HG03432 (cell line): ENCODE measurements at regions not wholly inside any gene's neighbourhood (a gene's known extent, or its start where the extent isn't known, plus 50 kb on each side); places are given as distances from the start of the nearest gene placed in this dataset.
"Not testable (repeated sequence)": the region's sequence is repeated elsewhere in the genome, so short reads cannot be mapped to it uniquely, and the experiment has no call there.

Experiments
- ATAC-seq: cut with Tn5 transposase; IDR thresholded peaks from one replicate; pipeline ENCODE4 v1.9.1; 2021; ENCODE audit warnings: mild to moderate bottlenecking, moderate library complexity; ENCODE audit not compliant: unreplicated experiment

DNA sequence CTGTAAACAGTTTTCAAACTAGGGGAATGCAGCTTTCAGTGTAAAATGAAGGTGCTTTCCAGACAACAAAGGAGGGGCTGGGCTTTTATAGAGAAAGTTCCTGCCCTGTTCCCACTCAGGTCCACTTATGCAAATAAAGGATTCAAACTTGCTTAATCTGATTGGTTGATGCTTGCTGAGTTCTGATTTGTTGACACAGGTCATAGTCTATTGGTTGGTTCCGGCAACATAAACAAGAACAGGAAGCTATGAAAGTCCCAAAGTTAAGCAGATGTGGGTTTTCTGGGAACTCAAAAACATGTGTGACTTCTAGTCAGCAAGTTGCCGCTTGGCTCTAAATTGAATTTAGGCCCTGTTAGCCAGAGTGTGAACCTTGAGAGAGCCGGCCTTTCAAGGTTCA is 194.2 kb upstream of the SVIL start:
- no peak for ATAC-seq

GRCh38 chr10:29828440-29828894 is 193.7 kb upstream of the SVIL start:
- ATAC-seq: no peak

DNA sequence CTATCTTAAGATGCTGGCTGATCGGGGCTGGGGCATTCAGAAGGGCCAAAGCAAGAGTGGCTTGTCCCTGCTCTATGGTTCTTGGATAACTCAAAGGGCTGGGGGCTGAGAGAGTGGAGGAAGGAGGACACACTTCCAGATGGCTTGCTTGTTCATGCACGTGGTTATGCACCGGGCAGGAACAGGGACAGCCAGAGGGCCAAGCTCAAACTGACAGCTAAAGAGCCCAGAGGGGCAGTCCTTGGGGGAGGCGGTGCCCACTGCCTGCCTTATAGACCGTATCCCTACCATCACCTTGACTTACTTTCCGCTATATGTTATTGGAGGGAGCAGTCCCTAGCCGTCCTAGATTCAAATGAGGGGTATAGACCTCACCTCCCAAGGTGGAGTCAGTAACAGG is 192.7 kb upstream of the SVIL start:
- no peak for ATAC-seq

GRCh38 chr10:29826801-29827450 is 192.2 kb upstream of the SVIL start:
- ATAC-seq: no peak

DNA sequence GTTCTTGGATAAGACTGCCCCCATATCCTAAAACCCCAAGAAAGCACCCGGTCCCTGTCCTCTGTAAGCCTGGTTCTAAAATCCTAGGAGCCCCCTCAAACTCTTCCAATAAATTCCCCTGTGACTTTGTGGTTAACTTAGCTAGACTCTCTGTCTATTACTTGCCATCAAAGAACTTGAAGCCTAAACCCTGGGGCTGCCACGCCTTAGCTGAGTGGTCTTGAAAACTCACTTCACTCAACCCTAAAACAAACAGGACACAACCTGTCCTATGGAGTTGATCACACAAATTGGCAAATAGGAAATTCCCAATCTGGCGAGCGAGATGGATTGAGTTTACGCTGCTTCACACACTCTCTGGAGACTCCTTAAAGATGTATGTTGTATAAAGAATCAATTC is 191.4 kb upstream of the SVIL start:
- ATAC-seq: no peak

GRCh38 chr10:29823553-29824080 is 188.8 kb upstream of the SVIL start:
- no peak for ATAC-seq

GRCh38 chr10:29820890-29821461 is 186.2 kb upstream of the SVIL start:
- ATAC-seq: no peak

DNA sequence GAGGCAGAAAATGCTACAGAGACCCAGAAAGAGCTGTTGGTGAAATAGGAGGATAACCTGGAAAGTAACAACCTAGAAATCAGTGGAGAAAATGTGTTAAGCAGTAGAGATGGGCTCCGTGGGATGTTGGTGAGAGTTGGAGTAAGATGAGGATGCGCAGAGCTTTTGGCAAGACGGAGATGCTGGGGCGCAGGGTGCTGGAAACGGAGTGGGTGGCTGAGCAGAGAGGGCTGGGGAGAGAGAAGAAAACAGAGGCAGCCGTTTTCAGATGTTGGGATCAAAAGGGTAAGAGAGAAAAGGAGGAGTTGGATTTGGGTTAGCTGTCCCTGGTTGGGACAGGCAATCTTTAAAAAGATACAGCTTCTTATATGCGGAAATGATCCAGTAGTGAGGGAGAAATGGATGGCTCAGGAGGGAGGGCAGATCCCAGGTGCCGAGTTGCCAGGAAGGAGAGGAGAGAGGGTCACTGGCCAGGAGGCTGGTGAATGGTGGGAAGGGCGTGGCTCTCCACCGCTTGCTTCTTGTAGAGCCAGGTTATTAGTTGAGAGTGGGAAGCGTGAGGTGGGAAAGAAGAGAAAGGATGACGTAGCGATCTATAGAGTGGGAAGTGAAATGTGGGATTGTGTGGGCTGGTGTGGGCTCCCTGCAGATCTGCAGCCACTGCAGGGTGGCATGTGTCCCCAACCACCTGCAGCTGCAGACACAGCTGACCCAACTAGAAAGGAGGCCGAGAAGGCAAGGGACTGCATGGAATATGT is 182.2 kb upstream of the SVIL start:
- no peak for ATAC-seq

DNA sequence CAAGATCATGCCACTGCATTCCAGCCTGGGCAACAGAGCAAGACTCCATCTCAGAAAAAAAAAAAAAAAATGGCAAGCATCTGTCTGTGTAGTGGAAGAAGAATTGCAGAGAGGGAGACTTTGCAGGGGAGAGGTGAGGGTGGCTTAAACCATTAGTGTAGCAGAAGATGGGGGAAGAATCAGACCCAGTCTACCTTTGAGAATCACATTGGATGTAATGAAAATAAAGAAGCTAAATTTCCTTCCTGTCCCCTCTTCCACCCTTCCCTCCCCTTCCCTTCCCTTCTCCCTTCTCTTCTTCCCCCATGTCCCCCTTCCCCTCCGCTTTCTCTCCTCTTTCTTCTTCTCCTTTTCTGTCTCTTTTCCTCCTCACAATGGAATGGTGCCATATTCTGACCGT is 180.8 kb upstream of the SVIL start:
- ATAC-seq: no peak

- no peak for ATAC-seq
Measured at GRCh38 chr10:29811751-29812427, 177.1 kb upstream of the SVIL start.

DNA sequence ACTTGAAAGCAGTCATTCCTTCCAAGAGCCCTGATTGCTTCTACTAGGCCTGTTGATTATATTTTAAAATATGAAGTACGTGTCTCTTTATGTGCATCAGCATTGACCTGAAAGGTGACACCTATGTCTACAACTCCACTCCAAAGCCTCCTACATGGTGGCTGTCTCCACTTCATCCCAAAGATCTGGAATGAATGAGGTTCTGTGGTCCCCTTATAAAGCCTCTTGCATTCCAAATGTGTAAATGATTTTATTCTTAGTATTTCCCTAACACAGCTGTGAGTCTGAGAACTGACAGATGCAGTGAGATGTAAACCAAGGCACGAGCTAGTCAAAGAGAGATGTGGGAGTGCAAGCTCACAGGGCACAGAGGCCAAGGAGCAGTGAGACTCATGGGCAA is 176.0 kb upstream of the SVIL start:
- ATAC-seq: no peak

- not testable (repeated sequence) for ATAC-seq
Measured at GRCh38 chr10:29810231-29810630, 175.5 kb upstream of the SVIL start.

- ATAC-seq: no peak
Measured at GRCh38 chr10:29809383-29809782, 174.6 kb upstream of the SVIL start.

DNA sequence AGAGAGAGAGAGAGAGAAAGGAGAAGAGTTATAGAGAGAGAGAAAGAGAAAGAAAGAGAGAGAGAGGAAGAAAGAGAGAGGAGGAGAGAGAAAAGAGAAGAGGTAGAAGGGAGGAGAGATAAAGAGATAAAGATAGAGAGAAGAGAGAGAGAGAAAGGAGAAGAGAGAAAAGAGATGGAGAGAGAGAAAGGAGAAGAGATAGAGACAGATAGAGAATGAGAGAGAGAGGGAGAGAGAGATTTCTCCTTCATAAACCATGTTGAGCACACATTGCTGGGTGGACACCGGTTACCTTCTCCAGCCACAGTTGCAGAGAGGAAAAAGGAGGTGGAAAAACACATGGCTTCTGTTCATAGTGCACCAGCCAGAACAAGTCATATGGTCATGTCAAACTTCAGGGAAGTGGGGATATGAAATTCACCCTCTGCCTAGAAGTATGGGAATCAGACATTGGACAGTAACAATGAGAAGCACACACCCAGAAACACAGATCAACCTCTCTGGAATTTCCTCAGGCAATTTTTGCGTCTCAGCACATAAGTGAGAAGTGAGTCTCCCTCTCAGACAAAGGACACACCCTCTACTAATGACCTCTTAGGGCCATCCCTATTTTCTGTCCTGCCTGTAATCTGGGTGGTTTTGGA is 172.5 kb upstream of the SVIL start:
- no peak for ATAC-seq

DNA sequence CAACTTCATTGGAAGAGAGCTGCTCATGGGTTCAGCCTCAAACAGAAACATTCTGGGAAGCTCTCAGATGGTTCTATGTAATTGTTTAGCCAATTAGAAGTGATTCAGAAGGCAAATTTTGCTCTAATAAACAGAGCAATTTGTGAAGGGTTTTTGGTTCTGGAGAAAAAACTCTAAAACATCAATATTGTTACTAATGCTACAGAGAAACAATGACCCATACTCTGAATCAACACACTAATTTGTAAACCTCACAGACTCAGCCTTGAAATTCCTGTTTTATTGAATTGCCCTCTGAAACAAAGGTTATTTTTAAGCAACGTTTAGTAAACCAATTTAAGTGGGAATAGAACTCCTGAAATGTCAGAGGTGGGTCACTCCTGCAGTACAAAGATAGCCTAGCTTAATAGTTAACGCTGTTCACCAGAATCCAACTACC is 171.6 kb upstream of the SVIL start:
- ATAC-seq: no peak

DNA sequence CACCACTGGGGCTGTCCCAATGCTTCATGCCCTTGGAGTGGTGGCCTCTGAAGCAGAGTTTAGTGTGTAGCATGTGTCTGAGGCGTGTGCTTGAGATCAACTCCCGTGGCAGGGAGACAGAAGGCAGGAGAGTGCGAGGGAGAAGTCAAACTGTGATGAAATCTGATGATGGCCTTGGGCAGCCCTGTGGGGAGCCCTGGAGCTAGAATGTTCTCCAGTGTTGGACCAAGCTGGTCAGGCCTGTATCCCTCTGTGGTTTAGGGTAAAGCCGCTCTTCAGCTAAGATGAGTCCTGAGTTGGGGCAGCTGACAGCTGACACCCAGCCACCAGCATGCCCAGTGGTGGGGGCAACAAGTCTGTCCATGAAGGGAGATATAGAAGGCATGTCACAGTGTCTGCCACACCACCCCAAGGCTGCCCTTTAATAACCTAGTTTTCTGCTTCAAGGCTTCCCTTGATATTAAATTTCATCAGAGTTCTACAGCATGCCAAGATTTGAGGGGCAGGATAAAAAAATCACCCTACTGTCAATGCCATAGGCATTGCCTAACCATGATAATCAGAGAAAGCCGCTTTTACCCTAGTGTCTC is 170.5 kb upstream of the SVIL start:
- ATAC-seq: no peak

- ATAC-seq: no peak
Measured at GRCh38 chr10:29804025-29804852, 169.5 kb upstream of the SVIL start.

- no peak for ATAC-seq
Measured at GRCh38 chr10:29802171-29802570, 167.4 kb upstream of the SVIL start.

GRCh38 chr10:29798921-29799690 is 164.3 kb upstream of the SVIL start:
- ATAC-seq: no peak
